ENCODE measurements at regions not wholly inside any gene's neighbourhood (a gene's known extent, or its start where the extent isn't known, plus 50 kb on each side); places are given as distances from the start of the nearest gene placed in this dataset.
"Not testable (repeated sequence)": the region's sequence is repeated elsewhere in the genome, so short reads cannot be mapped to it uniquely, and the experiment has no call there.

GRCh38 chr3:107911337-107912000 is 179.4 kb downstream of the CD47 start:
- DNase-seq (ENCODE audit: insufficient read length) = no peak
- FAIRE-seq = no peak
- TF ChIP-seq TAF1 (IDR thresholded peaks at IDR 0.05; ENCODE audit: borderline replicate concordance, low read depth, low read length) (no peak), POLR2A (IDR thresholded peaks at IDR 0.05; ENCODE audit: low read depth, low read length) (no peak), POLR2AphosphoS5 (IDR thresholded peaks at IDR 0.05; ENCODE audit: low read depth, low read length) (no peak)

- no peak for TF ChIP-seq TAF1 (IDR thresholded peaks at IDR 0.05; ENCODE audit: borderline replicate concordance, low read depth, low read length)
- no peak for TF ChIP-seq POLR2AphosphoS5 (IDR thresholded peaks at IDR 0.05; ENCODE audit: low read depth, low read length)
- TF ChIP-seq POLR2A (IDR thresholded peaks at IDR 0.05; ENCODE audit: low read depth, low read length) = no peak
- DNase-seq (ENCODE audit: insufficient read length) = no peak
- peak; percentile 99 for FAIRE-seq
Observed at GRCh38 chr3:107910713-107911259, 180.0 kb downstream of the CD47 start.

GRCh38 chr3:107909583-107909982 is 181.2 kb downstream of the CD47 start:
- not testable (repeated sequence) for FAIRE-seq; DNase-seq (ENCODE audit: insufficient read length)

- TF ChIP-seq TAF1 (IDR thresholded peaks at IDR 0.05; ENCODE audit: borderline replicate concordance, low read depth, low read length) (no peak), POLR2A (IDR thresholded peaks at IDR 0.05; ENCODE audit: low read depth, low read length) (no peak), POLR2AphosphoS5 (IDR thresholded peaks at IDR 0.05; ENCODE audit: low read depth, low read length) (no peak)
- FAIRE-seq (no peak), DNase-seq (ENCODE audit: insufficient read length) (no peak)
Observed at GRCh38 chr3:107907996-107908395, 182.8 kb downstream of the CD47 start.

GRCh38 chr3:107904536-107905066 is 186.2 kb downstream of the CD47 start:
- no peak for FAIRE-seq
- DNase-seq (ENCODE audit: insufficient read length) = no peak
- TF ChIP-seq POLR2AphosphoS5 (IDR thresholded peaks at IDR 0.05; ENCODE audit: low read depth, low read length) (no peak), POLR2A (IDR thresholded peaks at IDR 0.05; ENCODE audit: low read depth, low read length) (no peak), TAF1 (IDR thresholded peaks at IDR 0.05; ENCODE audit: borderline replicate concordance, low read depth, low read length) (no peak)

GRCh38 chr3:107899990-107900651 is 190.7 kb downstream of the CD47 start:
- FAIRE-seq = no peak
- TF ChIP-seq POLR2AphosphoS5 (IDR thresholded peaks at IDR 0.05; ENCODE audit: low read depth, low read length) (no peak), TAF1 (IDR thresholded peaks at IDR 0.05; ENCODE audit: borderline replicate concordance, low read depth, low read length) (no peak), POLR2A (IDR thresholded peaks at IDR 0.05; ENCODE audit: low read depth, low read length) (no peak)
- DNase-seq (ENCODE audit: insufficient read length) = no peak

GRCh38 chr3:107897471-107898061 is 193.3 kb downstream of the CD47 start:
- no peak for FAIRE-seq

GRCh38 chr3:107894998-107895397 is 195.8 kb downstream of the CD47 start:
- peak; percentile 38 for FAIRE-seq
- no peak for TF ChIP-seq TAF1 (IDR thresholded peaks at IDR 0.05; ENCODE audit: borderline replicate concordance, low read depth, low read length)
- TF ChIP-seq POLR2A (IDR thresholded peaks at IDR 0.05; ENCODE audit: low read depth, low read length) = no peak
- no peak for TF ChIP-seq POLR2AphosphoS5 (IDR thresholded peaks at IDR 0.05; ENCODE audit: low read depth, low read length)

More at GRCh38 chr3:107897471-107898061, 193.3 kb downstream of the CD47 start:
- TF ChIP-seq POLR2AphosphoS5 (IDR thresholded peaks at IDR 0.05; ENCODE audit: low read depth, low read length) = no peak
- TF ChIP-seq TAF1 (IDR thresholded peaks at IDR 0.05; ENCODE audit: borderline replicate concordance, low read depth, low read length) = no peak
- TF ChIP-seq POLR2A (IDR thresholded peaks at IDR 0.05; ENCODE audit: low read depth, low read length) = no peak
- no peak for DNase-seq (ENCODE audit: insufficient read length)

GRCh38 chr3:107892955-107893624 is 197.7 kb downstream of the CD47 start:
- DNase-seq (ENCODE audit: insufficient read length) = no peak
- no peak for FAIRE-seq
- TF ChIP-seq POLR2AphosphoS5 (IDR thresholded peaks at IDR 0.05; ENCODE audit: low read depth, low read length) (no peak), TAF1 (IDR thresholded peaks at IDR 0.05; ENCODE audit: borderline replicate concordance, low read depth, low read length) (no peak), POLR2A (IDR thresholded peaks at IDR 0.05; ENCODE audit: low read depth, low read length) (no peak)

More at GRCh38 chr3:107894998-107895397, 195.8 kb downstream of the CD47 start:
- no peak for DNase-seq (ENCODE audit: insufficient read length)

GRCh38 chr3:107884719-107885460 is 205.9 kb downstream of the CD47 start:
- no peak for TF ChIP-seq TAF1 (IDR thresholded peaks at IDR 0.05; ENCODE audit: borderline replicate concordance, low read depth, low read length)
- no peak for TF ChIP-seq POLR2A (IDR thresholded peaks at IDR 0.05; ENCODE audit: low read depth, low read length)
- TF ChIP-seq POLR2AphosphoS5 (IDR thresholded peaks at IDR 0.05; ENCODE audit: low read depth, low read length) = no peak
- FAIRE-seq (no peak), DNase-seq (ENCODE audit: insufficient read length) (no peak)
